BLaER1 treated with 17β-estradiol and CSF1 and Interleukin-3, amounts not matched to agents 10 nM and 100 nM (cell line): ENCODE measurements at regions not wholly inside any gene's neighbourhood (a gene's known extent, or its start where the extent isn't known, plus 50 kb on each side); places are given as distances from the start of the nearest gene placed in this dataset.

Experiments used
- H3K27ac ChIP-seq, 11 experiments: shearing (Covaris generic); formaldehyde crosslinking; 2 replicates each; pipeline ENCODE4 v1.8.1; 2022
- H3K27me3 ChIP-seq, 11 experiments: shearing (Covaris generic); formaldehyde crosslinking; 2 replicates each; pipeline ENCODE4 v1.8.1; 2022
- H3K36me3 ChIP-seq, 11 experiments: shearing (Covaris generic); formaldehyde crosslinking; 2 replicates each; pipeline ENCODE4 v1.8.1; 2022
- H3K4me1 ChIP-seq, 10 experiments: shearing (Covaris generic); formaldehyde crosslinking; 2 replicates each; pipeline ENCODE4 v1.8.1; 2022
- H3K4me2 ChIP-seq, 11 experiments: shearing (Covaris generic); formaldehyde crosslinking; 2 replicates each; pipeline ENCODE4 v1.8.1; 2022
- H3K4me3 ChIP-seq, 10 experiments: shearing (Covaris generic); formaldehyde crosslinking; 2 replicates each; pipeline ENCODE4 v1.8.1; 2022
- H3K9ac ChIP-seq, 11 experiments: shearing (Covaris generic); formaldehyde crosslinking; 2 replicates each; pipeline ENCODE4 v1.8.1; 2022
- H3K9me3 ChIP-seq, 11 experiments: shearing (Covaris generic); formaldehyde crosslinking; replicated peaks in 1 of 11; 2 replicates each; pipeline ENCODE4 v1.8.1; 2022
- H4K20me1 ChIP-seq, 11 experiments: shearing (Covaris generic); formaldehyde crosslinking; 2 replicates each; pipeline ENCODE4 v1.8.1; 2022
- Cebpa-rat ChIP-seq, 11 experiments: shearing (Covaris generic); IDR thresholded peaks; 2 replicates each; pipeline ENCODE4 v1.8.1; 2022

DNA sequence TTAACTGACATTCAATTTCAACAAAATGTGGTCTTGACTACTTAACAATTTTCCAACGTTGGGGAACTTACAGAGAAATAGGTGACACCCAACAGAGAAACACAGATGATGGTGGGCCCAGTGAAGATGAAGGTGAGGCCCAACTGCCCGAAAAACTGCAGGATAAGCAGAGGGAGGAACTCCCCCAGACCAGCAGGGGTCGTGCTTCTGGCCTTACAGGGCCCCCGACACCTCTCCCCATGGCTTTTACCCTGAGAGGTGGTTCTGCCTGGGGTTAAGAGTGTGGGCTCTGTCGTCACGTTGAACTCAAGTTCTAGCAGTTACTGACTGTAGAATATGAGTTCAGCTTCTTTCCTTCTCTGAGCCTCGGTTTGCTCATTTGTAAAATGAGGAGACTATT lies 119.5 kb upstream of the SMIM21 start:
- no peaks in the 10 kb centered on the region for H3K36me3 ChIP-seq
- no peak overlapping the region for H3K4me2 ChIP-seq
- H3K27ac ChIP-seq: no peak overlapping the region
- no peak for TF ChIP-seq Cebpa-rat (IDR thresholded peaks at IDR 0.05)
- H3K4me3 ChIP-seq: no peak overlapping the region
- H3K27me3 ChIP-seq: no peaks in the 10 kb centered on the region
- no peaks in the 10 kb centered on the region for H4K20me1 ChIP-seq
- H3K9me3 ChIP-seq: peaks cover 0 to 13% (median 0%) of the 10 kb centered on the region in 11 experiments; a peak in 5 of 22 replicates
- H3K9ac ChIP-seq: no peak overlapping the region
- peaks cover 8 to 23% (median 20%) of the 10 kb centered on the region in 10 experiments; a peak in 18 of 20 replicates for H3K4me1 ChIP-seq

DNA sequence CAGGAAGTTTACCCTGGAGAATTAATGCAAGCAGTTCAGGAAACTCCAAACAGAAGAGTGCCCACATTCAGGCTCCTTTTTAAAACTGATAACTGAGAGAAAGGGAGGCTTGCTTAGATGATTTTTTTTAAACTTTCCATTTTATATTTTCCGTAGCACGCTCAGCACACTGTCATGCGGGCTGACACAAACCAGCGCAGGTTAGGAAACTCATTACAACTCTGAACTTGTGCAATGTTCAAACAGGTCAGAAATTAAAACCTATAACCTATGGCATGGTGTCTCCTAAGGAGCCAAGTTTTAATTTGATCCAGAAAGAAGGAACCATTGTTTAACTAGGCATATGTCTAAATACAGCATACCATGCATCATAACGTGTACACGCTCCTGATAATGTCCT lies 117.7 kb upstream of the SMIM21 start:
- H3K9ac ChIP-seq: no peak overlapping the region
- no peaks in the 10 kb centered on the region for H3K27me3 ChIP-seq
- H3K4me3 ChIP-seq: no peak overlapping the region
- no peak for TF ChIP-seq Cebpa-rat (IDR thresholded peaks at IDR 0.05)
- H3K36me3 ChIP-seq: no peaks in the 10 kb centered on the region
- peaks cover 8 to 13% (median 10%) of the 10 kb centered on the region in 10 experiments; a peak in 17 of 20 replicates for H3K4me1 ChIP-seq
- H4K20me1 ChIP-seq: no peaks in the 10 kb centered on the region
- H3K4me2 ChIP-seq: no peak overlapping the region; a peak in 2 of 22 replicates
- peaks cover 0 to 13% (median 0%) of the 10 kb centered on the region in 11 experiments; a peak in 5 of 22 replicates for H3K9me3 ChIP-seq
- no peak overlapping the region for H3K27ac ChIP-seq

DNA sequence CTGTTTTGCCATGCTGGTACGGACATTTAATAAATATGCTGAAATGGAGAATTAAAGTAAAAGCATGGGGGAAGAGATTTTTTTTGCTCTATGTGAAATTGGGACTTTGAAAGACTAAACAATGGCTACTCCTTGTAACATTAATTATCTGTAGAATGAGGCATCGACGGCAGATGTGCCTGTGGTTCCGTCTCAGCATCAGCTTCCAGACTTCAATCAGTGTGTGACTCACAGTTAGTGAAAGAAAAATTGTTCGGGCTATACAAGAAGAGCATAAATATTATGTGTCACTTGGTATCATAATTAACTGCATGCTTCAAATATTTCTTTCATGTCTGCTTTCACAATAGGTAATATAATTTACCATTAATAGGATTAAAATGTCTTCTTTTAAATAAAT lies 117.0 kb upstream of the SMIM21 start:
- Histone ChIP-seq H3K27ac (no peak overlapping the region), H4K20me1 (no peaks in the 10 kb centered on the region), H3K4me1 (peaks cover 8 to 13% (median 10%) of the 10 kb centered on the region in 10 experiments; a peak in 17 of 20 replicates), H3K36me3 (no peaks in the 10 kb centered on the region), H3K9ac (no peak overlapping the region), H3K4me3 (no peak overlapping the region), H3K27me3 (no peaks in the 10 kb centered on the region), H3K9me3 (peaks cover 0 to 13% (median 0%) of the 10 kb centered on the region in 11 experiments; a peak in 5 of 22 replicates), H3K4me2 (no peak overlapping the region)
- TF ChIP-seq Cebpa-rat (IDR thresholded peaks at IDR 0.05): no peak

DNA sequence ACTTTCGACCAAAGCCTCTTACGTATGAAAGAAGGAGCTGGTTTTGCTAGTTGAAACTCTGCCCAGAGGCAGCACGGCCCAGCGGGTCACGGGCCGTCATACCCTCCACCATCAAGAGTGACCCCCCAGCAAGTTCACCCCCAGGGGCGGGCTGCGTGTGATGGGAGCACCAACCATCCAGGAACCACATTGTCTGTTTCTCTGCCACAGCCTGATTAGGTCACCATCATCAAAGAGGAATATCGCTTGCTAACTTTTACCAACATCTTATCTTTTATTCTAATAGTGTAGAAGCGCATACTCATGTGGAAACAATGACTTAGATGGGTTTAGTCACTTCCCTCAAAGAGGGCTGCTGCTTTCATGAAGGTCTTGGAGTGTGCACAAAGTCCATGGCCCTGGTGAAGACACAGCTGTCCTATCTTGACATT lies 116.6 kb upstream of the SMIM21 start:
- Histone ChIP-seq H3K27ac (no peak overlapping the region), H3K4me2 (no peak overlapping the region), H3K4me1 (peaks cover 8 to 13% (median 10%) of the 10 kb centered on the region in 10 experiments; a peak in 17 of 20 replicates), H3K27me3 (no peaks in the 10 kb centered on the region), H3K9me3 (peaks cover 0 to 13% (median 0%) of the 10 kb centered on the region in 11 experiments; a peak in 5 of 22 replicates), H3K9ac (no peak overlapping the region), H3K4me3 (no peak overlapping the region), H4K20me1 (no peaks in the 10 kb centered on the region), H3K36me3 (no peaks in the 10 kb centered on the region)
- TF ChIP-seq Cebpa-rat (IDR thresholded peaks at IDR 0.05): no peak

DNA sequence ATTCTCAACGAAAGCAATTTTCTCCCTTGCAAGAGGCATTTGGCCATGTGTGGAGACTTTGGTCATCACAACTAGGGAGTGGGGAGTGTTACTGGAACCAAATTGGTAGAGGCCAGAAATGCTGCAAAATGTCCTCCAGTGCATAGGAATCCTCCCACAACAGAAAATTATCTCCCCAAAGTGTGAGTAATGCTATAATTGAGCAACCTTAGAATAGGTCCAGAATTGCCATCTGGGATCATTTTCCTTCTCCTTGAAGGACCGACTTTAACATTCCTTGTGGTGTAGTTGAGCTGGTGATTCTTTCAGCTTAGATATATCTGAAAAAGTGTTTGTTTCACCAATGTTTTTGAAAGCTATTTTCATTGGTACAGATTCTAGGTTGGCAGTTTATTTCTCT lies 111.2 kb upstream of the SMIM21 start:
- no peak overlapping the region for H3K9ac ChIP-seq
- H3K4me2 ChIP-seq: no peak overlapping the region
- no peaks in the 10 kb centered on the region for H3K27me3 ChIP-seq
- no peak for TF ChIP-seq Cebpa-rat (IDR thresholded peaks at IDR 0.05)
- no peaks in the 10 kb centered on the region for H4K20me1 ChIP-seq
- no peaks in the 10 kb centered on the region for H3K4me1 ChIP-seq
- no peak overlapping the region for H3K4me3 ChIP-seq
- no peak overlapping the region for H3K27ac ChIP-seq
- no peaks in the 10 kb centered on the region for H3K9me3 ChIP-seq
- H3K36me3 ChIP-seq: no peaks in the 10 kb centered on the region

DNA sequence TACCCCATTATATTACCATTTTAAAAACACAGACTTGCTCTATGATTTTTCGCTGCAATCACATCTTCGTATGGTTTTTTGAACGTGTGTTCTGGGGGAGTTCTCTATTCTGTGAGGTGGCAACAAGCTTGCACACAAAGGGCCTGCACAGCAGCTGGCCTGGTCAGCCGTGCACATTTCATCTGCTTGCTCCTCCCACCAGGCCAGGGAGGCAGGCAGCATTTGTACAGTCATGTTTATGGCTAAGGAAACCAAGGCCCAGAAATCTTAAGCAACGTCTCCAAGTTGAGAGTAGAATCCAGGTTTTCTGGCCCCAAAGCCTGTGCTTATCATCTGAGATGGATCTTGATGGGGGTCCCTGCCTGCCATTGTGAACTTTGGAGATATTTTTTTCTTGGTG lies 106.4 kb upstream of the SMIM21 start:
- Histone ChIP-seq H3K27ac (no peak overlapping the region), H3K9me3 (no peaks in the 10 kb centered on the region), H3K9ac (no peak overlapping the region), H4K20me1 (no peaks in the 10 kb centered on the region), H3K27me3 (no peaks in the 10 kb centered on the region), H3K36me3 (no peaks in the 10 kb centered on the region), H3K4me1 (no peaks in the 10 kb centered on the region), H3K4me2 (no peak overlapping the region), H3K4me3 (no peak overlapping the region)
- TF ChIP-seq Cebpa-rat (IDR thresholded peaks at IDR 0.05): no peak

DNA sequence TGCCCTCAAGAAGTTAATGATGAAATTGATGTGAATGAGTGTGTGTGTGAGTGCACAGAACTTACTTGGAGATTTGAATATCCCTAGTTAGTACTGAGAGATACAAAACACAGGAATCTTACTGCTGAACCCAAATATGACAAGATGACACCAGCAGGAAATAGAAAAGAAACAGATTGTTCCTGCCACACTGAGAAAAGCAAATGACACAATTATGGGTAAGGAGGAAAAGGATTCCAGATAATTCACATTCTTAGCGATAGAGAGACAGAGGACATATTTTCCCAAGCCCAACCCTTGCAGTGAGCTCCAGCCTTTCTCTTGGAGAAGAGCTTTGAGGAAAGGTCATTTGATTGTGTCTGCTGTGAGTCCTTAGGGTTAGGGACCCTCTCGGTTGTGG lies 105.7 kb upstream of the SMIM21 start:
- Histone ChIP-seq H3K27ac (no peak overlapping the region), H3K4me1 (no peaks in the 10 kb centered on the region), H3K36me3 (no peaks in the 10 kb centered on the region), H4K20me1 (no peaks in the 10 kb centered on the region), H3K9me3 (no peaks in the 10 kb centered on the region), H3K4me2 (no peak overlapping the region), H3K27me3 (no peaks in the 10 kb centered on the region), H3K4me3 (no peak overlapping the region), H3K9ac (no peak overlapping the region)
- no peak for TF ChIP-seq Cebpa-rat (IDR thresholded peaks at IDR 0.05)

DNA sequence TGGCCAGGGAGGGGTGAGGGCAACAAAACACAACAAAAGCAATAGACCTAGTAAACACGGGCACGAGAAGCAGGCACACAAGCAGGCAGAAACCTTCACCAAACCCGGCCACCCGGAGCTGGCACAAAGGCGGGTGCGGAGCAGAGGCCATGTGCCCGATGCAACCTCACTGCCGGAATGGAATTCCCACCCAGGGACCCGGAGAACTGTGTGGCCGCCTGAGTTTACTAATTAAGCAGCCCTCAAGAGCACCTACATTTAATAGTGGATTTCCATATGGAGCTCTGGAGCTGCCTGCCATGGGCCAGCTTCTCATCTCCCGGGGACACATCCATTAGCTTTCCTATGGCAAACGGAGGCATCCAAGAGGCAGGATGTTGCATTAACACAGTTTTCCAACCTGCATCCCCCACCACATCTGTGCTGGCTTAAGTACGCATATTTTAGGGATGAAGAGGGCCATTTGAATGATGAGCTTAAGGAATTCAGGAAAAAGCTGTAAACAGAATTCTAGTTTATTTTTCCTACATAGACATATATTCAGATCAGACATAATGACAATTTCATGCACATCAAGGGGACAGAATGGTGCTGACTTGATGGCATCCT lies 104.5 kb upstream of the SMIM21 start:
- no peak for TF ChIP-seq Cebpa-rat (IDR thresholded peaks at IDR 0.05)
- no peak overlapping the region for H3K4me3 ChIP-seq
- H3K27me3 ChIP-seq: no peaks in the 10 kb centered on the region

DNA sequence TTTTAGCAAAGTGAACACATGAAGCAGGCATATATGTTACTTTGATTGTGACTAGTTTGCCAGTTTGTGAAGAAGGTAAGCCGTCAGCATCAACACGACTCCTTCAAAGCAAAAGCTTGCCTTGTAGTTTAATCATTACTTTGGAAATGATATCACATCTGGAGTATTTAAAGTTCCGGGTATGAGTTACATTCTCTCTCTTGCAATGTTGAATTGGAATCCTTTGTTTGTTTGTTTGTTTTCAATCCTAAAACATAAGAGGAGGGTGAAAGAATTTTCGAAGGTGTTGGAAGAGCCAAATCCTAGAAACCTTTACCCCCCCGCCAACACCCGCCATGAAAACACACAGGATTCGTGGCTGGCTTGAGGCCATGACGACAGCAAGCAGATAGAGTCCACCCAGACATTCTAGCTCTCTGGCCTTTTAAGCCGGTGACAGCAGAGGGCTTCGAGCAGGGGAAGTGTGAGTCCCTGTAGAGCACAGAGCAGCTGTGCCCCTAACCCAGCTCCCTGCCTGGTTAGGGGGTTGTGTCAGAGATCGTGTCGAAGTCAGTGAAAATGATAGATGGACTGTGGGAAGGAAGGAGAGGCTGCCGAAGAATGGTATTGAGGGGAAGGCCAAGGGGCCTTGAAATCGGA lies 103.8 kb upstream of the SMIM21 start:
- no peaks in the 10 kb centered on the region for H3K36me3 ChIP-seq
- H3K9me3 ChIP-seq: no peaks in the 10 kb centered on the region
- H3K9ac ChIP-seq: no peak overlapping the region
- H3K4me1 ChIP-seq: no peaks in the 10 kb centered on the region
- H3K27ac ChIP-seq: no peak overlapping the region
- H3K4me2 ChIP-seq: no peak overlapping the region
- no peaks in the 10 kb centered on the region for H3K27me3 ChIP-seq
- H4K20me1 ChIP-seq: no peaks in the 10 kb centered on the region
- no peak for TF ChIP-seq Cebpa-rat (IDR thresholded peaks at IDR 0.05)
- H3K4me3 ChIP-seq: no peak overlapping the region

More for the DNA sequence above, 104.5 kb upstream of the SMIM21 start:
- no peaks in the 10 kb centered on the region for H4K20me1 ChIP-seq
- no peak overlapping the region for H3K4me2 ChIP-seq
- H3K9me3 ChIP-seq: no peaks in the 10 kb centered on the region
- no peaks in the 10 kb centered on the region for H3K36me3 ChIP-seq
- H3K27ac ChIP-seq: no peak overlapping the region
- H3K4me1 ChIP-seq: no peaks in the 10 kb centered on the region
- H3K9ac ChIP-seq: no peak overlapping the region
